HCT116 (cell line): ENCODE measurements at regions not wholly inside any gene's neighbourhood (a gene's known extent, or its start where the extent isn't known, plus 50 kb on each side); places are given as distances from the start of the nearest gene placed in this dataset.

Experiments used
- ATAC-seq: fragments of 200-7000 bp; cut with Tn5 transposase; 2 replicates; pipeline ENCODE4 v1.9.1; 2020; ENCODE audit warnings: mild to moderate bottlenecking, moderate library complexity
- BruUV-seq: library from RNA; stranded (reverse); fragments of 400-500 nt; replicated peaks from 2 replicates; lab custom pipeline; 2021; lab: Mats Ljungman, UMichigan
- CTCF ChIA-PET: fragments of 300-600 bp; sonication (Branson Sonifier 250); formaldehyde crosslinking; loops from one replicate; lab custom pipeline; 2021; ENCODE audit warnings: antibody characterized with exemption; lab: Charles Lee
- POLR2A ChIA-PET: fragments of 300-600, 350-600 bp; sonication (Branson Sonifier 250); formaldehyde crosslinking; loops from one replicate; lab custom pipeline; 2021; ENCODE audit warnings: antibody characterized with exemption; lab: Charles Lee
- RAD21 ChIA-PET, 2 experiments: fragments of 300-600 bp; sonication (Branson Sonifier 250); formaldehyde crosslinking; loops; one replicate each; lab custom pipeline; 2023; ENCODE audit warnings: low total read pairs in 2 of 2; ENCODE audit not compliant: uncharacterized antibody in 2 of 2, unreplicated experiment in 2 of 2, low non-redundant PET in 1 of 2; lab: Charles Lee
- DNase-seq: peaks from one replicate; pipeline ENCODE4 v3.0.0-alpha.2; 2010; ENCODE audit warnings: low read depth, low spot score
- H2AFZ ChIP-seq: fragments of 200-600 bp; shearing (Covaris generic), sonication (generic); 2 replicates; pipeline ENCODE4 v1.6.1; 2017; ENCODE audit warnings: low read depth, mixed run types, mixed read lengths, antibody characterized with exemption, low read length; ENCODE audit not compliant: poor library complexity, severe bottlenecking
- H3K27ac ChIP-seq: 2 replicates; pipeline ENCODE4 v1.5.1; 2012; ENCODE audit warnings: low read depth, low read length
- H3K27me3 ChIP-seq: fragments of 200-600 bp; sonication (generic); 2 replicates; pipeline ENCODE4 v1.6.1; 2016; ENCODE audit warnings: mixed run types, low read length, mixed read lengths; ENCODE audit not compliant: insufficient read depth
- H3K36me3 ChIP-seq, 2 experiments: fragments of 200-500 bp in 1 of 2; fragments of 200-600 bp in 1 of 2; sonication (Bioruptor generic) in 1 of 2; sonication (generic) in 1 of 2; 2 replicates each; pipeline versions ENCODE4 v1.5.1 to v1.6.1; 2014 to 2016; ENCODE audit warnings: low read length in 2 of 2, inconsistent platforms in 1 of 2, mixed read lengths in 1 of 2, mixed run types in 1 of 2; ENCODE audit not compliant: insufficient read depth in 2 of 2, control insufficient read depth in 1 of 2
- H3K4me1 ChIP-seq, 2 experiments: fragments of 200-600 bp in 1 of 2; sonication (generic) in 1 of 2; 2 replicates each; pipeline versions ENCODE4 v1.5.1 to v1.6.1; 2012 to 2017; ENCODE audit warnings: low read length in 2 of 2, inconsistent platforms in 1 of 2, mild to moderate bottlenecking in 1 of 2, mixed read lengths in 1 of 2, mixed run types in 1 of 2, moderate library complexity in 1 of 2; ENCODE audit not compliant: insufficient read depth in 2 of 2, control insufficient read depth in 1 of 2
- H3K4me2 ChIP-seq: fragments of 200-600 bp; sonication (generic); 2 replicates; pipeline ENCODE4 v1.6.1; 2017; ENCODE audit warnings: mixed run types, low read length, mixed read lengths
- H3K4me3 ChIP-seq, 2 experiments: fragments of 200-600 bp in 1 of 2; sonication (generic) in 1 of 2; replicated peaks in 1 of 2; 2 replicates each; pipeline ENCODE4 v1.5.1; 2011 to 2016; ENCODE audit warnings: low read length in 2 of 2, control low read depth in 1 of 2, low read depth in 1 of 2, mild to moderate bottlenecking in 1 of 2, mixed read lengths in 1 of 2, mixed run types in 1 of 2
- H3K79me2 ChIP-seq: fragments of 200-600 bp; sonication (generic); 2 replicates; pipeline ENCODE4 v1.6.1; 2017; ENCODE audit warnings: mild to moderate bottlenecking, mixed run types, low read length, moderate library complexity, mixed read lengths; ENCODE audit not compliant: insufficient read depth
- H3K9ac ChIP-seq: fragments of 200-600 bp; sonication (generic); 2 replicates; pipeline ENCODE4 v1.6.1; 2016; ENCODE audit warnings: low read length, mixed read lengths
- H3K9me2 ChIP-seq: fragments of 200-600 bp; sonication (generic), shearing (Covaris generic); 2 replicates; pipeline ENCODE4 v1.6.1; 2017; ENCODE audit warnings: mixed run types, mild to moderate bottlenecking, moderate library complexity; ENCODE audit not compliant: insufficient read depth
- H3K9me3 ChIP-seq, 2 experiments: fragments of 200-500 bp in 1 of 2; fragments of 200-600 bp in 1 of 2; sonication (Bioruptor generic) in 1 of 2; sonication (generic) in 1 of 2; 2 replicates each; pipeline ENCODE4 v1.6.1; 2014 to 2017; ENCODE audit warnings: low read length in 2 of 2, mixed read lengths in 2 of 2, inconsistent platforms in 1 of 2, low read depth in 1 of 2, mild to moderate bottlenecking in 1 of 2, mixed run types in 1 of 2, moderate library complexity in 1 of 2; ENCODE audit not compliant: control insufficient read depth in 1 of 2, insufficient read depth in 1 of 2
- H4K20me1 ChIP-seq: fragments of 200-600 bp; sonication (generic), shearing (Covaris generic); 2 replicates; pipeline ENCODE4 v1.6.1; 2017; ENCODE audit warnings: mixed run types, mild to moderate bottlenecking, moderate library complexity; ENCODE audit not compliant: insufficient read depth
- CEBPB ChIP-seq: IDR thresholded peaks from 2 replicates; pipeline ENCODE4 v1.6.1; 2012; ENCODE audit warnings: low read depth
- ELF1 ChIP-seq: IDR thresholded peaks from 2 replicates; pipeline ENCODE4 v1.6.1; 2012; ENCODE audit warnings: low read depth, borderline replicate concordance
- EZH2 ChIP-seq: fragments of 200-600 bp; sonication (generic); IDR thresholded peaks from 2 replicates; pipeline ENCODE4 v1.6.1; 2017; ENCODE audit warnings: antibody characterized with exemption, mixed run types
- FOSL1 ChIP-seq: IDR thresholded peaks from 2 replicates; pipeline ENCODE4 v1.6.1; 2012; ENCODE audit warnings: low read depth
- JUND ChIP-seq: IDR thresholded peaks from 2 replicates; pipeline ENCODE4 v1.6.1; 2012
- POLR2A ChIP-seq: IDR thresholded peaks from 2 replicates; pipeline ENCODE4 v1.7.0; 2011; ENCODE audit warnings: borderline replicate concordance; ENCODE audit not compliant: insufficient read depth, insufficient read length; ENCODE audit errors: extremely low read depth
- POLR2AphosphoS5 ChIP-seq: IDR thresholded peaks from 2 replicates; pipeline ENCODE4 v1.6.1; 2011; ENCODE audit warnings: mild to moderate bottlenecking, low read depth, low read length, moderate library complexity
- RAD21 ChIP-seq: IDR thresholded peaks from 2 replicates; pipeline ENCODE4 v1.6.1; 2012; ENCODE audit warnings: low read depth, mild to moderate bottlenecking
- SIN3A ChIP-seq: IDR thresholded peaks from 2 replicates; pipeline ENCODE4 v1.6.1; 2012; ENCODE audit warnings: low read depth
- SP1 ChIP-seq: IDR thresholded peaks from 2 replicates; pipeline ENCODE4 v1.6.1; 2012; ENCODE audit warnings: low read depth
- SRF ChIP-seq: IDR thresholded peaks from 2 replicates; pipeline ENCODE4 v1.6.1; 2012; ENCODE audit warnings: low read depth
- YY1 ChIP-seq: IDR thresholded peaks from 2 replicates; pipeline ENCODE4 v1.6.1; 2011; ENCODE audit warnings: low read length, low read depth, moderate library complexity, mild to moderate bottlenecking; ENCODE audit not compliant: insufficient replicate concordance; ENCODE audit errors: extremely low read depth
- ZFX ChIP-seq: fragments of 450-650 bp; IDR thresholded peaks from 2 replicates; pipeline ENCODE4 v1.6.1; 2017
- ZNF274 ChIP-seq: fragments of 200-500 bp; sonication (Bioruptor generic); IDR thresholded peaks from 2 replicates; pipeline ENCODE4 v1.6.1; 2014; ENCODE audit warnings: mild to moderate bottlenecking, low read depth, low read length, inconsistent platforms
- intact Hi-C: fragments of 100-400 bp; cut with micrococcal nuclease; formaldehyde crosslinking; loops from 2 replicates; pipeline ENCODE4 v1.10.0; 2022
- TF ChIP-seq, protein P1 (sequence below): IDR thresholded peaks from 2 replicates; pipeline ENCODE4 v1.6.1; 2012; ENCODE audit warnings: low read depth
- TF ChIP-seq, protein P2 (sequence below): IDR thresholded peaks from 2 replicates; pipeline ENCODE4 v1.6.1; 2012
- TF ChIP-seq, protein P3 (sequence below), 3 experiments: fragments of 200-600 bp in 1 of 3; sonication (generic) in 1 of 3; IDR thresholded peaks in 2 of 3; conservative IDR thresholded peaks in 1 of 3; 2 replicates each; pipeline ENCODE4 v1.5.1; 2012 to 2017; ENCODE audit warnings: low read depth in 2 of 3, low read length in 2 of 3, antibody characterized with exemption in 1 of 3, borderline replicate concordance in 1 of 3, control low read depth in 1 of 3, mild to moderate bottlenecking in 1 of 3, mixed read lengths in 1 of 3, mixed run types in 1 of 3, moderate library complexity in 1 of 3; ENCODE audit not compliant: insufficient read depth in 1 of 3

DNA sequence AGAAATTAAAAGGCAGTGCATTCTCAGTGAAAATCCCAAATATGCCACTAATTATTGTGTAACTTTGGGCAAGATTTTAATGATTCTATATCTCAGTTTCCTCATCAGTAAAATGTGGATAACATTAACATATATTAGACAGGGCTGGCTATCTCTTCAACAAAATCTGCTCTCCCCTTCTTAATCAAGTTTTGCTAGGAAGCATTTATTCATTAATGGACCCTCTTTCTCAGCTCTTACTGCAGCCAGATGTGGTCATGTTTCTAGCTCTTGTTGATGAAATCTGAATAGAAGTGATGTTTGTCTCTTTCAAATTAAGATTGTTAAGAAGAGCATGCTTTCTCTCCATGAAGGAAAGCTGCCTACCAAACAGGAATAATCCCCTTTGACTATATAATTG lies 84.4 kb upstream of the PPFIA2 start:
- H3K9me3 ChIP-seq = no peaks in the 10 kb centered on the region
- intact Hi-C loops = no loop called here
- H3K9ac ChIP-seq = no peak overlapping the region
- ChIA-PET CTCF (no interaction called here), RAD21 (no interaction called here), POLR2A (no interaction called here)
- ATAC-seq (no peak), DNase-seq (no peak)
- no peaks in the 10 kb centered on the region for H3K79me2 ChIP-seq
- no peaks in the 10 kb centered on the region for H3K27me3 ChIP-seq
- H3K4me2 ChIP-seq = no peak overlapping the region
- TF ChIP-seq SP1 = no peak
- no peak for TF ChIP-seq SIN3A
- no peak for TF ChIP-seq RAD21
- TF ChIP-seq, protein P1, sequence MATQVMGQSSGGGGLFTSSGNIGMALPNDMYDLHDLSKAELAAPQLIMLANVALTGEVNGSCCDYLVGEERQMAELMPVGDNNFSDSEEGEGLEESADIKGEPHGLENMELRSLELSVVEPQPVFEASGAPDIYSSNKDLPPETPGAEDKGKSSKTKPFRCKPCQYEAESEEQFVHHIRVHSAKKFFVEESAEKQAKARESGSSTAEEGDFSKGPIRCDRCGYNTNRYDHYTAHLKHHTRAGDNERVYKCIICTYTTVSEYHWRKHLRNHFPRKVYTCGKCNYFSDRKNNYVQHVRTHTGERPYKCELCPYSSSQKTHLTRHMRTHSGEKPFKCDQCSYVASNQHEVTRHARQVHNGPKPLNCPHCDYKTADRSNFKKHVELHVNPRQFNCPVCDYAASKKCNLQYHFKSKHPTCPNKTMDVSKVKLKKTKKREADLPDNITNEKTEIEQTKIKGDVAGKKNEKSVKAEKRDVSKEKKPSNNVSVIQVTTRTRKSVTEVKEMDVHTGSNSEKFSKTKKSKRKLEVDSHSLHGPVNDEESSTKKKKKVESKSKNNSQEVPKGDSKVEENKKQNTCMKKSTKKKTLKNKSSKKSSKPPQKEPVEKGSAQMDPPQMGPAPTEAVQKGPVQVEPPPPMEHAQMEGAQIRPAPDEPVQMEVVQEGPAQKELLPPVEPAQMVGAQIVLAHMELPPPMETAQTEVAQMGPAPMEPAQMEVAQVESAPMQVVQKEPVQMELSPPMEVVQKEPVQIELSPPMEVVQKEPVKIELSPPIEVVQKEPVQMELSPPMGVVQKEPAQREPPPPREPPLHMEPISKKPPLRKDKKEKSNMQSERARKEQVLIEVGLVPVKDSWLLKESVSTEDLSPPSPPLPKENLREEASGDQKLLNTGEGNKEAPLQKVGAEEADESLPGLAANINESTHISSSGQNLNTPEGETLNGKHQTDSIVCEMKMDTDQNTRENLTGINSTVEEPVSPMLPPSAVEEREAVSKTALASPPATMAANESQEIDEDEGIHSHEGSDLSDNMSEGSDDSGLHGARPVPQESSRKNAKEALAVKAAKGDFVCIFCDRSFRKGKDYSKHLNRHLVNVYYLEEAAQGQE = no peak
- no peak for TF ChIP-seq ZFX
- TF ChIP-seq, protein P2, sequence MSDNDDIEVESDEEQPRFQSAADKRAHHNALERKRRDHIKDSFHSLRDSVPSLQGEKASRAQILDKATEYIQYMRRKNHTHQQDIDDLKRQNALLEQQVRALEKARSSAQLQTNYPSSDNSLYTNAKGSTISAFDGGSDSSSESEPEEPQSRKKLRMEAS = no peak
- TF ChIP-seq JUND = no peak
- TF ChIP-seq, protein P3, sequence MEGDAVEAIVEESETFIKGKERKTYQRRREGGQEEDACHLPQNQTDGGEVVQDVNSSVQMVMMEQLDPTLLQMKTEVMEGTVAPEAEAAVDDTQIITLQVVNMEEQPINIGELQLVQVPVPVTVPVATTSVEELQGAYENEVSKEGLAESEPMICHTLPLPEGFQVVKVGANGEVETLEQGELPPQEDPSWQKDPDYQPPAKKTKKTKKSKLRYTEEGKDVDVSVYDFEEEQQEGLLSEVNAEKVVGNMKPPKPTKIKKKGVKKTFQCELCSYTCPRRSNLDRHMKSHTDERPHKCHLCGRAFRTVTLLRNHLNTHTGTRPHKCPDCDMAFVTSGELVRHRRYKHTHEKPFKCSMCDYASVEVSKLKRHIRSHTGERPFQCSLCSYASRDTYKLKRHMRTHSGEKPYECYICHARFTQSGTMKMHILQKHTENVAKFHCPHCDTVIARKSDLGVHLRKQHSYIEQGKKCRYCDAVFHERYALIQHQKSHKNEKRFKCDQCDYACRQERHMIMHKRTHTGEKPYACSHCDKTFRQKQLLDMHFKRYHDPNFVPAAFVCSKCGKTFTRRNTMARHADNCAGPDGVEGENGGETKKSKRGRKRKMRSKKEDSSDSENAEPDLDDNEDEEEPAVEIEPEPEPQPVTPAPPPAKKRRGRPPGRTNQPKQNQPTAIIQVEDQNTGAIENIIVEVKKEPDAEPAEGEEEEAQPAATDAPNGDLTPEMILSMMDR (IDR thresholded peaks at IDR 0.05 in 2 of 3, conservative IDR thresholded peaks at IDR 0.05 in 1 of 3; ENCODE audit: borderline replicate concordance in 1 of 3, insufficient read depth in 1 of 3, low read depth in 2 of 3, low read length in 2 of 3) = no peak
- no peak for TF ChIP-seq ELF1
- no peak for TF ChIP-seq SRF
- no peak for TF ChIP-seq ZNF274
- TF ChIP-seq YY1 = no peak
- TF ChIP-seq EZH2 = no peak
- no peak for TF ChIP-seq POLR2A
- TF ChIP-seq CEBPB = no peak
- TF ChIP-seq POLR2AphosphoS5 = no peak
- TF ChIP-seq FOSL1 = no peak
- no peaks in the 10 kb centered on the region; a peak in 1 of 4 replicates for H3K36me3 ChIP-seq
- no peak overlapping the region for H3K27ac ChIP-seq
- H3K9me2 ChIP-seq = no peaks in the 10 kb centered on the region
- no peak overlapping the region for H2AFZ ChIP-seq
- H3K4me3 ChIP-seq = no peak overlapping the region
- H4K20me1 ChIP-seq = no peaks in the 10 kb centered on the region
- no TSS peak for BruUV-seq
- H3K4me1 ChIP-seq = no peaks in the 10 kb centered on the region
